ENCODE measurements at regions not wholly inside any gene's neighbourhood (a gene's known extent, or its start where the extent isn't known, plus 50 kb on each side); places are given as distances from the start of the nearest gene placed in this dataset.

DNA sequence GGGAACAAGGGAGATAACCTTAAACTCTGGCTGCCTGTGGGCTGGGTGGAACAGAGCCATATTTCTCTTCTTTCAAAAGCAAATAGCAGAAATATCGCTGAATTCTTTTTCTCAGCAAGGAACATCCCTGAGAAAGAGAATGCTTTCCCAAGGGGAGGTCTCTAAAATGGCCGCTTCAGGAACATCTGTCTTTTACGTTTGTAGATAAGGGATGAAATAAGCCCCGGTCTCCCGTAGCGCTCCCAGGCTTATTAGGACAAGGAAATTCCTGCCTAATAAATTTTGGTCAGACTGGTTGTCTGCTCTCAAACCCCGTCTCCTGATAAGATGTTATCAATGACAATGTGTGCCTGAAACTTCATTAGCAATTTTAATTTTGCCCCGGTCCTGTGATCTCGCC is 340.6 kb upstream of the IGFBP3 start (continued):
- TF ChIP-seq SKIL (IDR thresholded peaks at IDR 0.05; ENCODE audit: low read depth, poor library complexity, severe bottlenecking) (peak; percentile 25), ZNF217 (IDR thresholded peaks at IDR 0.05) (peak; percentile 43; the same call in 1 of the 2 replicates)

- H3K27me3 ChIP-seq (replicated peaks in 1 of 2; ENCODE audit: control insufficient read depth in 2 of 2, insufficient read depth in 2 of 2, low read length in 1 of 2) = no peaks in the 10 kb centered on the region
- no TSS peak for BruUV-seq (replicated peaks)
- no peak overlapping the region for H3K4me2 ChIP-seq (ENCODE audit: control insufficient read depth, insufficient read depth)
- SMC1A ChIA-PET (ENCODE audit: uncharacterized antibody, unreplicated experiment) = interaction anchor here (0.7 to 1.0 kb wide), 3 partner anchors 13 to 45 kb away, joined by 3 to 4 read pairs (median 3); no protein-coding TSS in a partner anchor
- H3K36me3 ChIP-seq (ENCODE audit: control insufficient read depth in 2 of 2, insufficient read depth in 2 of 2, low read length in 1 of 2) = no peaks in the 10 kb centered on the region
- no peak overlapping the region for H2AFZ ChIP-seq (ENCODE audit: control insufficient read depth, low read depth, low read length)
- H3K4me1 ChIP-seq (ENCODE audit: control insufficient read depth, insufficient read depth, low read length) = no peaks in the 10 kb centered on the region
- DNase-seq (ENCODE audit: low read depth, low spot score) = no peak
- POLR2A ChIA-PET = no interaction called here
- WGBS (ENCODE audit: insufficient coverage, insufficient replicate concordance, low lambda C conversion rate, missing lambda C conversion rate) = 0% methylated on average over 1 of the region's 1 CpG
- in situ Hi-C loops (cut with MboI) (no loop called here), intact Hi-C loops (cut with micrococcal nuclease; ENCODE audit: unreplicated experiment) (no loop called here)
- no peak overlapping the region for H3K9ac ChIP-seq (ENCODE audit: control insufficient read depth, insufficient read depth, low read length)
- H3K27ac ChIP-seq (ENCODE audit: control insufficient read depth, insufficient read depth) = no peak overlapping the region
- CTCF ChIA-PET = interaction anchor here (1.0 to 1.4 kb wide), 2 partner anchors 9 to 11 kb away, joined by 4 read pairs; no protein-coding TSS in a partner anchor
- no peaks in the 10 kb centered on the region for H3K79me2 ChIP-seq (ENCODE audit: control insufficient read depth, insufficient read depth, low read length)
- ATAC-seq = no peak
- RAD21 ChIA-PET (ENCODE audit: unreplicated experiment) = no interaction called here
- no peaks in the 10 kb centered on the region; the same call in 2 of the 3 replicates for H3K9me3 ChIP-seq (replicated peaks; ENCODE audit: control insufficient read depth, insufficient read depth, low read length)
- no peaks in the 10 kb centered on the region for H4K20me1 ChIP-seq (ENCODE audit: control insufficient read depth, insufficient read depth)
- no peak for FAIRE-seq
- H3K4me3 ChIP-seq = no peak overlapping the region
- no peak for TF ChIP-seq PAX5 (IDR thresholded peaks at IDR 0.05; ENCODE audit: borderline replicate concordance, low read depth, low read length)
- no peak for TF ChIP-seq BCL11A (IDR thresholded peaks at IDR 0.05; ENCODE audit: low read depth, low read length)
- no peak for TF ChIP-seq ZBTB11 (CRISPR knock-in tag; IDR thresholded peaks at IDR 0.05)
- TF ChIP-seq SMAD1 (IDR thresholded peaks at IDR 0.05; ENCODE audit: low read depth, partially characterized antibody) = no peak
- no peak for TF ChIP-seq BRCA1 (IDR thresholded peaks at IDR 0.05; ENCODE audit: low read depth, low read length)
- TF ChIP-seq DPF2 (IDR thresholded peaks at IDR 0.05) = no peak
- no peak for TF ChIP-seq MYC (IDR thresholded peaks at IDR 0.05; ENCODE audit: insufficient read depth, insufficient read length, insufficient replicate concordance, low read length, severe bottlenecking)
- TF ChIP-seq POLR2A (IDR thresholded peaks at IDR 0.05; ENCODE audit: low read depth, low read length) = no peak
- TF ChIP-seq, protein P1, sequence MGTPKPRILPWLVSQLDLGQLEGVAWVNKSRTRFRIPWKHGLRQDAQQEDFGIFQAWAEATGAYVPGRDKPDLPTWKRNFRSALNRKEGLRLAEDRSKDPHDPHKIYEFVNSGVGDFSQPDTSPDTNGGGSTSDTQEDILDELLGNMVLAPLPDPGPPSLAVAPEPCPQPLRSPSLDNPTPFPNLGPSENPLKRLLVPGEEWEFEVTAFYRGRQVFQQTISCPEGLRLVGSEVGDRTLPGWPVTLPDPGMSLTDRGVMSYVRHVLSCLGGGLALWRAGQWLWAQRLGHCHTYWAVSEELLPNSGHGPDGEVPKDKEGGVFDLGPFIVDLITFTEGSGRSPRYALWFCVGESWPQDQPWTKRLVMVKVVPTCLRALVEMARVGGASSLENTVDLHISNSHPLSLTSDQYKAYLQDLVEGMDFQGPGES (IDR thresholded peaks at IDR 0.05) = no peak
- TF ChIP-seq MXI1 (IDR thresholded peaks at IDR 0.05; ENCODE audit: low read depth, low read length) = no peak
- TF ChIP-seq MYB (IDR thresholded peaks at IDR 0.05; ENCODE audit: borderline replicate concordance, low read depth, low read length) = no peak
- TF ChIP-seq, protein P2, sequence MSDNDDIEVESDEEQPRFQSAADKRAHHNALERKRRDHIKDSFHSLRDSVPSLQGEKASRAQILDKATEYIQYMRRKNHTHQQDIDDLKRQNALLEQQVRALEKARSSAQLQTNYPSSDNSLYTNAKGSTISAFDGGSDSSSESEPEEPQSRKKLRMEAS (IDR thresholded peaks at IDR 0.05; ENCODE audit: low read depth, low read length) = no peak
- TF ChIP-seq CEBPB (IDR thresholded peaks at IDR 0.05; ENCODE audit: borderline replicate concordance in 1 of 2, low read depth in 2 of 2, low read length in 2 of 2) = no peak
- no peak for TF ChIP-seq PKNOX1 (IDR thresholded peaks at IDR 0.05)
Measured at GRCh38 chr7:46259947-46260346, 338.9 kb upstream of the IGFBP3 start.
